HG02763 (cell line): ENCODE measurements at regions not wholly inside any gene's neighbourhood (a gene's known extent, or its start where the extent isn't known, plus 50 kb on each side); places are given as distances from the start of the nearest gene placed in this dataset.

ENCODE experiments used
- ATAC-seq: cut with Tn5 transposase; IDR thresholded peaks from one replicate; pipeline ENCODE4 v1.9.1; 2021; ENCODE audit warnings: mild to moderate bottlenecking, moderate library complexity; ENCODE audit not compliant: unreplicated experiment

DNA sequence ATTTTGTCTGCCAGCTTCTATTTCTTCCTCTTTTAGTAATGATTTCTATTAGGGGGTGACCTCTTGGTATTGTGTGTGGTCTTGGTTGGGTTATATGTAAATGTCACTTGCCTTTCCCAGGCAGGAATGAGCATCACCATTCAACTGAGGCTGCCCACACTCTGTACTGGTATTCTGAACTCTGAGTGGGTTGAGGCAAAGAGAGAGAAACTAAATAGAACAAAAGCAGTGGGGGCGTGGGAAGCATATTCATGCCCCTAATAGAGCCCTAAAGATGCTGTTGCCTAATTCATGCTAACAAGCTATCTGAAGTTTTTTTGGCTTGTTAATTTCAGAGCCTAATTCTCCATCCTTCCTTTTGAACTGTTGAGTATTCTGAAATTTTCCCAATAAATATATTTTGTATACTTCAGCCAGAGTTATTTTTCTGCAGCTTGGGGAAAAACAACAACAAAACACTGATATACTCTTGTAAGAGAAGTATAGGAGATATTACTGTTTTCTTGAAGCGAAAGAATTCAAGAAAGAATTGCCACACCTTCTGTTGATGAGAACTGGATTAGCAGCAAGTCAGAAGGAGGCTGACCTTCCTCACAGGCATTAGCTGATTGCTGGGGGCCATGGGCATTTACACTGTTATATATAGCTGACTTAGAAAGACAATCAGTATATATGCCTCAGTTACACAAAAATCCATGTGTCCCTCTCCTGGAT is 315.8 kb upstream of the KLF12 start:
- no peak for ATAC-seq

DNA sequence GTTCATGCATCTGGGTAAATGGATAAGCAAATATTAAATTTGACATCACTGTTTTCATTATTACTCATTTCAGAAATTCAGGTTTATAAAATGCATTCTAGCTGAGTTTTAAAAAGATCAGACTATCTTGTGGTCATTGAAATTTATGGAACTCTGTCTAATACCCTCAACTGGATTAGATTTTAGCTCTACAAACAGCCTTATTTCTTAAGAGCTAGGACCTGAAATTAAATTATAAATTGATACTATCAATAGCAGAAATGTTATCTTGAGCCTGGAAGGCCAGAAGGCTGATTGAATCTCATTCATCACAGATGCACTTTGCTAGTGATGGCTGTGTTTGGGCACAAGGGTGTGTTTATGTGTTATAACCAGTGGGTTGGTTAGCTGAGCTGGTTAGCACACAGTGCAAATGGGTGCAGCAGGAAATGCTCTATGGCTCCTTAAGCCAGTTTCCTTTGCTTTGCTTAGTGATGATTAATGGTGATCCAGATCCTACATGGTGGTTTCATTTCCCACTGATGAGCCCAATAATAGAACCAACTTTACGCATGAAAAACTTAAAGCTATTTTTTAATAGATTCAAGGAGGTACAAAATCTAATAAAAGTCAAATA is 310.8 kb upstream of the KLF12 start:
- no peak for ATAC-seq

- no peak for ATAC-seq
Observed at GRCh38 chr13:74444161-74444571, 310.0 kb upstream of the KLF12 start.

- no peak for ATAC-seq
Observed at GRCh38 chr13:74443631-74444030, 309.4 kb upstream of the KLF12 start.

- ATAC-seq = no peak
Observed at GRCh38 chr13:74442751-74443150, 308.5 kb upstream of the KLF12 start.

GRCh38 chr13:74438901-74439300 is 304.7 kb upstream of the KLF12 start:
- no peak for ATAC-seq

- ATAC-seq = no peak
Observed at GRCh38 chr13:74434782-74435181, 300.6 kb upstream of the KLF12 start.

DNA sequence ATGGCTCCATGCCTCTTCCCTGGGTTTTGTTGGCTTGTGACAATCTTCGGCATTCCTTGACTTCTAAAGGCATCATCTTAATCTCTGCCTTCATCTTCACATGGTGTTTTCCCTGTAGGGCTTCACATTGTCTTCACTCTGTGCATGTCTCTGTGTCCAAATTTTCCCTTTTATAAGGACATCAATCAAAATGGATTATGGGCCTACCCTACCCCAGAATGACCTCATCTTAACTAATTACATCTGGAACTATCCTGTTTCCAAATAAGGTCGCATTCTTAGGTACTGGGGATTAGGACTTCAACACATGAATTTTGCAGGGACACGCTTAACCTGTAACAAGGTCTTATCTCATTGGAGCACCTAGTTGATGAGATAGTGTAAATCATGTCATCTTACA is 290.3 kb upstream of the KLF12 start:
- ATAC-seq = no peak

DNA sequence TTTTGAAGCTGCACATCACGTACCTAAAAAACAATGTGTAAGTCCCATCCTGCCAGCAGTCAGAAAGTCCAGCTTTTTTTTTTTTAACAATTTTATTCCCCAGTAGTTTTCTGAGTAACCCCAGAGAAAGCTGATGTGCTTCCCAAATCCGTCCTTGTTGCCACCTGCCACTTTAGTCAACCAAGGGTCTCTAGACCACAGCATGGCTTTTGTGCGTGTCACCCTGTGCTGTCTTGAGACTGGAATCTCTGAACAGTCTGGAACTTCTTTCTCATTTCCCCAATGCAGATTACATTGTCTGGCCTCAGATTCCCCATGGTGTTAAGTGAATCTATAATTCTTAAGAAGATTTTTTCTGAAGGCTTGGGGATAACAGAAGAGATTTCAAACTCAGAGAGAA is 289.2 kb upstream of the KLF12 start:
- no peak for ATAC-seq

DNA sequence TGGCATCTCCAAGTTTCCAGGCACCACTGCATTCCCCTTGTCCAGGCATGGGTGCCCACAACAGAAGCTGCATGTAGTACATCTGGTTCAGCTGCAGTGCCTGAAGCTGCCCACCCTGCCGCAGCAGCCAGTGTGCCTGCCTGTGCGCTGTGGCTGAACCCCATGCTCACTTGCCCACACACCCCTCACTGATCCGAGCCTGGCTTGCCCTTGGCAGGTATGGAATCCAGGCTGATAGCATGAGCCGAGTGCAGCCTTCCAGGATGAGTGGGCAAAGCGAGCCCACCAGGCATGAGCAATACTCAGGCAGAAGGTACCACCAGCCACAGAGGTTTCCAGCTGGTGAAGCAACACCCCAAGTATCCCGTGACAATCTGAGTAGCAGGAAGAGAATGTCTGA is 280.3 kb upstream of the KLF12 start:
- no peak for ATAC-seq

DNA sequence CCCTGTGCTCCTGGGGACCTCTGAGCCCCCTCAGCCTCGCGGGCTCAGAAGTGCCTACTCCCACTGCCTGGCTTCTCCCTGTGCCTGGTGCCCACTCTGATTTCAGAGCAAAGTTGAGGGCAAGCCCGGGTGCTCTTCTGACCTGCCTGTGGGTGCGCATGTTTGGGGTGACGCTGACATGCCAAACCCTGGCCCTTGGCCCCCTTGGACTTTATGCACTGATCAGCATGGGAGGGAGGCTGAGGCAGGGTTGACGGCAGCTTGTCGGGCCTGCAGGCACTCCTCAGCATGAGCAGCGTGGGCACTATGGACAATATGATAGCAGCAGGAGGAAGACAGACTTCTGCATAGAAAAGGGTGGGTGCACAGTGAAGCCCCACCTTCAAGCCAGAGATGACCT is 279.3 kb upstream of the KLF12 start:
- no peak for ATAC-seq

- ATAC-seq = no peak
Observed at GRCh38 chr13:74409551-74409950, 275.3 kb upstream of the KLF12 start.

- no peak for ATAC-seq
Observed at GRCh38 chr13:74406420-74406819, 272.2 kb upstream of the KLF12 start.

DNA sequence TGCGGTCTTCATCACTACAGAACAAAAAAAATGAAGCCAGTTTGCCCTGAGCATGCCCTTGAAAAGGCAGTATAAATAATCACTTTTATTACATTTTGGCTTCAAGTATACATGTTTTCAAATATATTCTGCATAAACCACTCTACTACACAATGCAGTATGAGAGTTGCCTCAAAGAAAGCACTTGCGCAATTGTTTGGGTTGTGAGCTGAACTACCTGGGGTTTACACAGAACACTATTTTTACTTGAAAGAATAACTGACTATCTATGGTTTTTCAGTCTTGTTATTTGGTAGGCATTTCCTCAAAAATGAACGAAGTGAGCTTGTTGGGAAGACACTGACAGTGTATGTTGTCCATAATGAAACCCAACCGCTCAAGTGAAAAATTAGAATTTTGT is 264.4 kb upstream of the KLF12 start:
- no peak for ATAC-seq

- ATAC-seq = no peak
Observed at GRCh38 chr13:74389056-74389455, 254.9 kb upstream of the KLF12 start.

- ATAC-seq = no peak
Observed at GRCh38 chr13:74388626-74389025, 254.4 kb upstream of the KLF12 start.

GRCh38 chr13:74372511-74372910 is 238.3 kb upstream of the KLF12 start:
- ATAC-seq = no peak

DNA sequence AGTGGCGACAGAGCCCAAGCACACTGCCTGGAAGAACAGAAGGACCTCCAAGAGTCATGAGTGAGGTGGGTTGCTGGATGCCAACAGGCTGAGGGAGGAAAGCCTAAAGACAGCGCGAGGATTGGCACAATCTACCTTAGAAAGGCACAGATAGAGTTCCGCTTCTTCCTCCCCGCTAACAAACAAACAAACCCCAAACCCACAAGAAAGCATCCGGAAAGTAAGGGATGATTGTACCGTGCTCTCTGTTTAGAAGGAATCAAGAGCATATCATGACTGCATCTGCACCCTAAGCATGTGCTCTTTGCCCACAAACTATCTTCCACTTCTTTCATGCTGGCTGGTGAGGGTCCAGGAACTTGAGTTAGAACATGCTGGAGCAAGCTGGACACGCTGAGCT is 233.0 kb upstream of the KLF12 start:
- ATAC-seq = no peak

- no peak for ATAC-seq
Observed at GRCh38 chr13:74361274-74361673, 227.1 kb upstream of the KLF12 start.

- ATAC-seq = no peak
Observed at GRCh38 chr13:74346960-74347359, 212.8 kb upstream of the KLF12 start.

- no peak for ATAC-seq
Observed at GRCh38 chr13:74338341-74338740, 204.1 kb upstream of the KLF12 start.

DNA sequence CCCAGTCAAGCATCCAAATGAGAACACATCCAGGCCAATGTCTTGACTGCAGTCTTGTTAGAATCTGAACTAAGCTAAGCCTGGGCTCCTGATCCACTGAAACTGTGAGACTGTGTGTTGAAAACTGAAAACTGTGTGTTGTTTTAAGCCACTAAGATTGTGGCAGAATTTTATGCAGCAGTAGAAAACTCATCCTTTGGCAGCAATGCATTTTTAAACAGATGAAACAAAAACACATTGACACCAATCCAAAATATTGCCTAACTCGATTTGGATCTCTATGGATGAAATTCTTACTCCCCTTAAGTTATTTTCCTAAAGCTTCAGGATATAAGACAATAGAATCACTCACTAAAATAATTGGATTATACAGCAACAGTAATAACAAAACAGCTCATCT is 202.3 kb upstream of the KLF12 start:
- no peak for ATAC-seq

DNA sequence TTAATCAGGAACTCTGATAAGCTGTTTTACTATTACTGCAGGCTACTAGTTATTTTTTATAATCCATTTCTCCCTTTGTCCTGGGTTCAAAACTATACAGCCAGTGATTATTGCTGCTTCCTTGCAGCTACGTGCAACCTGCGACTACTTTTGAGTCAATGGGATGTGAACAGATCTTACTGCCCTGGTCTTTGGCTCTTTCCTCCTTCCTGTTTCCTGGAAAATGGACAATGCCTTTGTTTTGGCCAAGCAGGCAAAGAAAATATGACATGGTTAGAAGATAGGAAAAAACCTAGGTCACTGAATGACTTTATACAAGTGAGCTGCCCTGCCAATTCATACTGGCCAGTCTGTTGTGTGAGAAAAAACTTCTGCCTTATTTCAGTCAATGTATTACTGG is 201.2 kb upstream of the KLF12 start:
- ATAC-seq = no peak
